Thoracic aorta (tissue), 2 donors: ENCODE measurements at regions not wholly inside any gene's neighbourhood (a gene's known extent, or its start where the extent isn't known, plus 50 kb on each side); places are given as distances from the start of the nearest gene placed in this dataset.

Experiments used
- ATAC-seq: fragments of 150-250 bp; one replicate; pipeline ENCODE4 v1.8.0; 2017; ENCODE audit warnings: low read depth; ENCODE audit not compliant: insufficient number of reproducible peaks, low FRiP score
- DNase-seq: peaks from one replicate; pipeline ENCODE4 v3.0.0-alpha.2; 2020; ENCODE audit warnings: low spot score
- H3K27ac ChIP-seq, 2 donors: fragments of 200-600 bp; sonication (generic); 1 replicate in 1 of 2; 2 replicates in 1 of 2; pipeline ENCODE4 v1.5.1; 2016; ENCODE audit warnings: mild to moderate bottlenecking in 2 of 2, moderate library complexity in 2 of 2
- H3K27me3 ChIP-seq: fragments of 200-600 bp; sonication (generic); replicated peaks from 2 replicates; pipeline ENCODE4 v1.6.0; 2016; ENCODE audit warnings: mild to moderate bottlenecking; ENCODE audit not compliant: insufficient read depth
- H3K36me3 ChIP-seq: fragments of 200-600 bp; sonication (generic); one replicate; pipeline ENCODE4 v1.5.1; 2016
- H3K4me1 ChIP-seq, 2 donors: fragments of 200-600 bp; sonication (generic); 1 replicate in 1 of 2; 2 replicates in 1 of 2; pipeline versions ENCODE4 v1.5.1 to v1.6.0; 2016; ENCODE audit warnings: low read depth in 2 of 2, mild to moderate bottlenecking in 1 of 2; ENCODE audit not compliant: control insufficient read depth in 1 of 2
- H3K4me3 ChIP-seq: fragments of 200-600 bp; sonication (generic); 2 replicates; pipeline ENCODE4 v1.5.1; 2016; ENCODE audit warnings: mild to moderate bottlenecking
- H3K9me3 ChIP-seq: fragments of 200-600 bp; sonication (generic); 2 replicates; pipeline ENCODE4 v1.5.1; 2016
- TF ChIP-seq, protein P1 (sequence below): fragments of 200-600 bp; sonication (generic); IDR thresholded peaks from one replicate; pipeline ENCODE4 v1.5.1; 2019; ENCODE audit warnings: antibody characterized with exemption

DNA sequence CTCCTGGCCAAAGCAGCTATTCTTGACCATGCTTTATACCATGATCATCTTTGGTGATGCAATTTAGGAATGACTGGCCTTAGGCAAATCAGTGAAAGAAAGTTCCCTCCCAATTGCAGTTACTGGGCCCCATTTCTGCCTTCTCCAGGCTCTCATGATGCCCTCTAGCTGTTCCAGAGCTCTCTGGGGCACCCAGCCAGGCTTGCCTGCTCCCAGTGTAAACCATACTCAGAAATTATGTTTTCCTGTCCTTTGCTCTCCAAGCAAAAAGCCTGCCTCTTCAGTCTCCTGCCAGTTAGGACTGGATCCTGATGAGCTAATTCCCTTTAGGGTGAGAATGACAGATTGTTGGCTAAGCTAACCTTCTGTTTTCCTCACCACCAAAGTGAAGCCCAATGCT is 85.3 kb upstream of the RBPJ start:
- Histone ChIP-seq H3K9me3 (no peaks in the 10 kb centered on the region), H3K36me3 (no peaks in the 10 kb centered on the region), H3K27ac (no peak overlapping the region), H3K4me3 (no peak overlapping the region), H3K4me1 (peaks cover 15 to 32% of the 10 kb centered on the region in 2 donors), H3K27me3 (no peaks in the 10 kb centered on the region)
- ATAC-seq: no peak
- TF ChIP-seq, protein P1, sequence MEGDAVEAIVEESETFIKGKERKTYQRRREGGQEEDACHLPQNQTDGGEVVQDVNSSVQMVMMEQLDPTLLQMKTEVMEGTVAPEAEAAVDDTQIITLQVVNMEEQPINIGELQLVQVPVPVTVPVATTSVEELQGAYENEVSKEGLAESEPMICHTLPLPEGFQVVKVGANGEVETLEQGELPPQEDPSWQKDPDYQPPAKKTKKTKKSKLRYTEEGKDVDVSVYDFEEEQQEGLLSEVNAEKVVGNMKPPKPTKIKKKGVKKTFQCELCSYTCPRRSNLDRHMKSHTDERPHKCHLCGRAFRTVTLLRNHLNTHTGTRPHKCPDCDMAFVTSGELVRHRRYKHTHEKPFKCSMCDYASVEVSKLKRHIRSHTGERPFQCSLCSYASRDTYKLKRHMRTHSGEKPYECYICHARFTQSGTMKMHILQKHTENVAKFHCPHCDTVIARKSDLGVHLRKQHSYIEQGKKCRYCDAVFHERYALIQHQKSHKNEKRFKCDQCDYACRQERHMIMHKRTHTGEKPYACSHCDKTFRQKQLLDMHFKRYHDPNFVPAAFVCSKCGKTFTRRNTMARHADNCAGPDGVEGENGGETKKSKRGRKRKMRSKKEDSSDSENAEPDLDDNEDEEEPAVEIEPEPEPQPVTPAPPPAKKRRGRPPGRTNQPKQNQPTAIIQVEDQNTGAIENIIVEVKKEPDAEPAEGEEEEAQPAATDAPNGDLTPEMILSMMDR: no peak
- no peak for DNase-seq

DNA sequence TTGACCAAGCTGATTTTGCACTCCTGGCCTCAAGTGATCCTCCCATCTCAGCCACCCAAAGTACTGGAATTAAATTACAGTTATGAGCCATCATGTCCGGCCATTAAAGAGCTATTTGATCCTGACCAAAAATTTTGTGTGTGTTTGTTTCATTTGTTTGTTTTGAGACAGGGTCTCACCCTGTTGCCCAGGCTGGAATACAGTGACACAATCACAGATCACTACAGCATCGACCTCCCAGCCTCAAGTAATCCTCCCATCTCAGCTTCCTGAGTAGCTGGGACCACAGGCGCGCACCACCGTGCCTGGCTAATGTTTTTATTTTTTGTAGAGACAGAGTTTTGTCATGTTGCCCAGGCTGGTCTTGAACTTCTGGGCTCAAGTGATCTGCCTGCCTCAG is 82.9 kb upstream of the RBPJ start:
- Histone ChIP-seq H3K27ac (no peak overlapping the region), H3K27me3 (no peaks in the 10 kb centered on the region), H3K36me3 (no peaks in the 10 kb centered on the region), H3K4me1 (peaks cover 15 to 32% of the 10 kb centered on the region in 2 donors), H3K9me3 (no peaks in the 10 kb centered on the region), H3K4me3 (no peak overlapping the region)
- DNase-seq: no peak
- no peak for ATAC-seq
- TF ChIP-seq, protein P1: no peak

DNA sequence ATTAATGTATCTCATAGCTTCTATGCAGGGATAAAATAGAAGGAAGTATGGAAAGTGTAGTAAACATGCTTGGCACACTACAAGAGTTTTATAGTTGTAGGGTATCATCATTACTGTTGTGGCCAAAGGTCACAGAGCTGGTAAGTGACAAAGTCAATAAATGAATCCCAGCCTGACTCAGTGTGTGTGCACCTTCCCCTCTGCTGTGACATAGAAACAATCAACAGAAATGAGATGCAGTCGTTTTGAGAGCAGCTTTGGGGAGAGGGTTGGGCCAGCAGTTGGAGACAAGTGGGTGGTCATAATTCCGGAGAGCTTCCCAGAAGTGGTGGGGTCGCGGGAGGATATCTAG is 82.4 kb upstream of the RBPJ start:
- H3K9me3 ChIP-seq: no peaks in the 10 kb centered on the region
- H3K4me1 ChIP-seq: peaks cover 15 to 32% of the 10 kb centered on the region in 2 donors
- peak overlapping the region; percentile 31 to 58 for H3K27ac ChIP-seq
- peak overlapping the region; percentile 39 for H3K4me3 ChIP-seq
- TF ChIP-seq, protein P1: no peak
- no peaks in the 10 kb centered on the region for H3K27me3 ChIP-seq
- no peaks in the 10 kb centered on the region for H3K36me3 ChIP-seq
- DNase-seq (no peak), ATAC-seq (no peak)

DNA sequence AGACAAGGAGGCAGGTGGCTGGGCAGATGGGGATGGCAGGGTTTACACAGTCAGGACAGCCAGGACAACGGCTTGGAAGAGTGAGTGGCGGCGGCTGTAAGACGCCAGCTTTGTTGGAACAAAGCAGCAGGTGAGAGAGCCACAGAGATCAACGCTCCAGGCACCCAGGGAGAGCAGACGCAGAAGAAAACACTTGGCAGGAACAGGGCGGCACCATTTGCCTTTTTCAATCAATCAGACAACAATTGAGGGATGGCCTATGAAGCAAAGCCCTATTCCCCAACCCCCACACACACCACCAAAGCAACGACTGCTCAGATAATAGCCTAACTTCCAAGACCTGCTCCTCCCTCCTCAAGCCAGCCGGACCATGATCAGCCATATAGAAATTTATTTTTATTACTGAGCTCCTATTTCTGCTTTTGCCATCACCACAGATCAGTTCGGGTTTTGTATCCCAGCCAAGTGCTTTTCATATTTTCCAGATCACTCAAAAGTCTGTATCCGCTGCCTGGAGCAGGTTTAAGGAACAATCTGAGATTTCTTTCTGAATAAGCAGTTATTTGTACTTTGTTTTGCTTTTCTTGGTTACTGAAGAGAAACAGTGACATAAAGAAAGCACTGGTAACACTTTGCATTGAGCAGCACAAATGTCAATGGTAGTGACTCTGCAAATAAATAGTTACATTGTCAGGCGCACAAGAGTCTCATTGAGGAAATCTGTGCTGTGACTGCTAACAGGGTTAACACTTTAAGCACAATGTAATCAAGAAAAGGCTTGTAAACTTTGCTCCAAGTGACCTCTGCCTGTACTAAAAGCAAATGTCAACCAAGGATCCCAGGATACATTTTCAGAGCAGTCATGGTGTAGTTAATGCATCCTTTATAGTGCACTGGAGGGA is 81.8 kb upstream of the RBPJ start:
- Histone ChIP-seq H3K36me3 (no peaks in the 10 kb centered on the region), H3K4me3 (peak overlapping the region; percentile 39), H3K27ac (peak overlapping the region; percentile 31 to 58), H3K4me1 (peaks cover 15 to 32% of the 10 kb centered on the region in 2 donors), H3K9me3 (no peaks in the 10 kb centered on the region), H3K27me3 (no peaks in the 10 kb centered on the region)
- TF ChIP-seq, protein P1: no peak
- DNase-seq (no peak), ATAC-seq (no peak)

DNA sequence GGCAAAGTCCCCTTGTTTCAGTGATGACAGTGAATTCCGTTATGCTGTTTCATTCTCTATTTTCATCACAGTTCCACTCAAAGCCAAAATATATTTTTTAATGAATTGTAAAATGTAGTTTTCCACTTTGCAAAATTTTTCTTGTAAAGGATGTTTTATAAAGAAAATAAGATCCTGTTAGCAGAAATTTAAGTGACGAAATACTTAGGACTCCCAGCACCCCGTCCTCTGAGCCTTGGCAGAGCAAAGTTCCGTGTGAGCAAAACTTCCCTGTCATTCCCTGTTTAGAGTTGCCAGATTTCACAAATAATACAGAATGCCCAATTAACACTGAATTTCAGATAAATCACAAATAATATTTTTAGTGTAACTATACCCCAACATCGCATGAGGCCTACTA is 81.0 kb upstream of the RBPJ start:
- TF ChIP-seq, protein P1: no peak
- DNase-seq (no peak), ATAC-seq (no peak)
- H3K36me3 ChIP-seq: no peaks in the 10 kb centered on the region
- no peaks in the 10 kb centered on the region for H3K27me3 ChIP-seq
- H3K4me3 ChIP-seq: peak overlapping the region; percentile 39
- peak overlapping the region in 1 of 2 donors; percentile 58 for H3K27ac ChIP-seq
- peaks cover 15 to 32% of the 10 kb centered on the region in 2 donors for H3K4me1 ChIP-seq
- H3K9me3 ChIP-seq: no peaks in the 10 kb centered on the region
